HG02763 (cell line): ENCODE measurements at regions not wholly inside any gene's neighbourhood (a gene's known extent, or its start where the extent isn't known, plus 50 kb on each side); places are given as distances from the start of the nearest gene placed in this dataset.

ENCODE experiments used
- ATAC-seq: cut with Tn5 transposase; IDR thresholded peaks from one replicate; pipeline ENCODE4 v1.9.1; 2021; ENCODE audit warnings: mild to moderate bottlenecking, moderate library complexity; ENCODE audit not compliant: unreplicated experiment

- no peak for ATAC-seq
Measured at GRCh38 chr3:10759495-10759894, 56.5 kb upstream of the SLC6A11 start.

DNA sequence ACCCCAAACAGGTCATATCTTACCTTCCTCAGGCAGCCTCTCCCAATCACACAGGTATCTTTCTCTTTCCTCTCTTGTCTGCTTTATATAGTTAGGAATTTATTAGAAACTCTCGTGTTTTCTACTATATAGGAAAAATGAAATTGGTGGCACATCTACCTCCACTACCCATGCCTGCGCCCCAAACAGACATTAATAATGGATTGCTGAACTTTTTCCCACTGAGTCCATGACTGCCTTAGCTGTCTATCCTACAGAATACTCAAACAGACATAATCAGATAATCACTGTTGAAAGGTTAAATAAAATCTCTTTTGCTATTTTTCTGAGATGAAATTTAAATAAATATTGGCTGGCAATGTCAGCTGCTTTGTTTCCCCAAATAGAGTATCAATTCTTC, 55.8 kb upstream of the SLC6A11 start:
- ATAC-seq = no peak

GRCh38 chr3:10761583-10761982, 54.4 kb upstream of the SLC6A11 start:
- ATAC-seq = no peak

- no peak for ATAC-seq
Measured at GRCh38 chr3:10762116-10762515, 53.9 kb upstream of the SLC6A11 start.

DNA sequence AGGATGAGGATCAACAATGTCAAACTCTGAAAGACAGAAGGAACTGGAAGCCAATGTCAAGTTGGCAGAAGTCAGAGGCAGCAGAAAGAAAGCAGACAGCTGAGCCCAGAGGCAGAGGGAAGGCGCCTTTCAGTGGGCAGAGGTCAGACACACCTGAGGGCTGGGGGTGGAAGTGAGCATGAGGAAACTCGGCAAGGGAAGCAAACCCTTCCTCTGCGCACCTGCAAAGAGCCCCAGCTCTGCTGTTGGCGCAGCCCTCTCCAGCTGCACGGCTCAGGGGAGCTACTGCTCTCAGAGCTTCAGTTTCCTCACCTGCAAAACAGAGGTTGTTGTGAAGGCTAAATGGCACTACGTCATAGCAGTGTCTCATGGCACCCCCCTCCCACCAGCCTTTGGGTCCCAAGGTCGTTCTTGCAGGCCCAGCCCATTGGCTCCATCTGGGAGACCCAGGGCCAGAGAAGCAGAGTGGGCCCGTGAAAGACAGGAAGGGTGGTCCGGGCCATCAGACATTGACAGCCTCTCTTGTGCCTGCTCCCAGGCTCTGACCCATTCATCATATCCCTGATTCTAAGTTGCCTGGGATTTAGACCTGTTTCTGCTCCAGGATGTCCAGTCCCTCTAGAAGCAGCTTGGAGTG, 53.3 kb upstream of the SLC6A11 start:
- no peak for ATAC-seq

DNA sequence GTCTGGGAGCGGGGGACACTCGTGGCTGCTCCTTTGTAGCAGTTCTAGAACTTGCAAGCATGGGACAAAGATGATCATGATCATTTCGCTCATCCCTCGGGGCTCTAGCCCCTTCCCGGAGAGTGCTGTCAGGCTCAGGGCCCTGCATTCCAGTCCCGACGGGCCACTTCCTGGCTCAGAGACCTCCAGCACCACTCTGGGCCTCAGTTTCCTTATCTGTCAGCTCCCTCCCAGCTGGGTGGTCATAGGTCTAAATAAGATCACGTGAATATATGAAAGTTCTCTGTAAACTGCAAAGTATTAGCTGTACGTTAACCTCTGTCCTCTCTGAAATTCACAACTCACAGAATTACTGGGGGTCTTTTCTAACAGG, 52.8 kb upstream of the SLC6A11 start:
- no peak for ATAC-seq

DNA sequence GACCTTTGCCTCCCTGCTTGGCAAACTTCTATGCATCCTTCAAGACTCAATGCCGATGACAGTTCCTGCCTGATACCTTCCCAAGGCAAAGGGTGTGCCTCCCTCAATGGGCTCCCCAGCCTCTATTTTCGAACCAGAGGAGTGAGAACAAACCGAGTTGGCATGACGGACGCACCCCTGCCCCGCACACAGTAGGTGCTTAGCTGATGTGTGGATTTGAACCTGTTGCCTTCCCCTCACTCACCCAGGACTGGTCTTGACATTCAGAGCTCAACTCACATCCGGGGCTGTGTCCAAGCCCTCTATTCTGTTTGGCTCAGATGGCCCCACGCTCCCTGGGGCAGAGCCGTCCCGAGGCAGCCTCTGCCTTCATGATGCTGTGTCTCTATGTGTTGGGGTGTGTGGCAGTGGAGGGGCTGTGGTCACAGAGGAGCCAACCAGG, 52.2 kb upstream of the SLC6A11 start:
- ATAC-seq = no peak

DNA sequence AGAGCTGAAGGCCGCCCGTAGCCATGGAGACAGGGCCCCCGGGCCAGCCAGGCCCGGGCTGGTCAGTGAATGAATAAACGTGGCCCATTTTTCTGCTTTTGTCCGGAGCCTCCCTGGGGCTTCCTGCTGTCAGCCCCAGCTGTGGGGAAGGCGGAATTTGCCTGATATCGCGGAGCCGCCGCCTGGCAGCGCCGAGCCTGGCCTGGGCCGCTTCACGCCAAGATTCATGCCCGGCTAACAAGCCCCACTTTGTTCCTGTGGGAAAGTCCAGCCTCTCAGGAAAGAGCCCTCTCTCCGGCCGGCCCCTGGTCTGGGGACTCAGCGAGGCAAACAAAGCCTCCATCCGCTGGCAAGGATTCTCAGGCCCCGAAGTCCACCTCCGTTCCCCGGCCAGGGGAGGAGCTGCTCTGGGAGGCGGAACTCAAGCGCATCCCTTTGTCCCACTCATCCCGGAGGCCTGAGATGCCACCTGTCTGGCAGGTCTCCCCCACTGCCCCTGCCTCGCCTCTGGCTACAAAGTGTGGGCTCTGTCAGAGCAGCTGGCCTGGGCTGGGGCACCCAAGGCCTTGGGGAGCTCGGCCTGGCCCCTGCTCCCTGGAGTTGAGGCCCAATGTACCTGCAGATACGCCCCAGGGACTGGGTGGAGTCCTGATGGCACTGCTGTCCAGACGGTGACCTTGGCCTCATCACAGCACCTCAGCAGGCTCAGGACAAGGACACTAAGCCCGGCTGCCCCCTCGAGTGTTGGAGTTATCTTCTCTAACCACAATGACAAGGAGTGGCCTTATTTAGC, 51.6 kb upstream of the SLC6A11 start:
- ATAC-seq = no peak

DNA sequence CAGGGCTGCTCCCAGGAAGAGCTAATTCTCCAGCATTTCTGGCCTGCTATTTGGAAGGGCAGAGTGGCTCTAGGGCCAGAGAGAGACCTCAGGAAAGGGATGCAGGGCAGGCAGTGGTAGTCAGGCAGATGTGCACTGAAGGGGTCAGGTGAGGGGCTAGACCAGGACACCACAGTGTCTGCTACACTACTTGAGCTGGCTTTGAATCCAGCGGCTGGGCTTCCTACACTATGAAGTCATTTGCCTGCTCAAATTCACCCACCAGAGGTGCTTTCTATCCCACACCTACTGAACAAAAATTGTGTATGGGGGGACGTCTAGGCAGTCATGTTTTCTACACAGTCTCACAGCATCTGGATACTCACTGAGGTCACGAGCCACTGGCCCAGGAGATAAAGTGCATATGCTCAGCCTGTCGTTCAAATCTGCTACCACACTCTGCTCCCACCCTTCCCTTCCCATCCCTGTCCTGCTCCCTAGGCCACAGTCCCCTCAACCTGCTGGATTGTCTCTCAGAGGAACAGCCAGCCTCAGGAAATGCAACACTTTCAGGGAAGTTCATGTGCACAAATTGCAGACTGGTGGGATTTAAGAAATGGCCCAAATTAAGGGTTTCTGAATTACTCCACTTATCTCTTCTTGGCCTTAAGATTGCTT, 49.9 kb upstream of the SLC6A11 start:
- no peak for ATAC-seq
